Fibroblast of the aortic adventitia (primary cell): ENCODE measurements at regions not wholly inside any gene's neighbourhood (a gene's known extent, or its start where the extent isn't known, plus 50 kb on each side); places are given as distances from the start of the nearest gene placed in this dataset.
"Not testable (repeated sequence)": the region's sequence is repeated elsewhere in the genome, so short reads cannot be mapped to it uniquely, and the experiment has no call there.

Source experiments
- DNase-seq: peaks from one replicate; pipeline ENCODE4 v3.0.0-alpha.2; 2010; ENCODE audit warnings: low read depth
- H3K4me3 ChIP-seq: 2 replicates; pipeline ENCODE4 v1.5.1; 2011; ENCODE audit warnings: low read depth, mild to moderate bottlenecking, control low read depth, low read length, moderate library complexity
- TF ChIP-seq, protein P1 (sequence below): IDR thresholded peaks from 2 replicates; pipeline ENCODE4 v1.5.1; 2011; ENCODE audit warnings: mild to moderate bottlenecking, low read length, control low read depth, inconsistent platforms; ENCODE audit not compliant: insufficient read depth

DNA sequence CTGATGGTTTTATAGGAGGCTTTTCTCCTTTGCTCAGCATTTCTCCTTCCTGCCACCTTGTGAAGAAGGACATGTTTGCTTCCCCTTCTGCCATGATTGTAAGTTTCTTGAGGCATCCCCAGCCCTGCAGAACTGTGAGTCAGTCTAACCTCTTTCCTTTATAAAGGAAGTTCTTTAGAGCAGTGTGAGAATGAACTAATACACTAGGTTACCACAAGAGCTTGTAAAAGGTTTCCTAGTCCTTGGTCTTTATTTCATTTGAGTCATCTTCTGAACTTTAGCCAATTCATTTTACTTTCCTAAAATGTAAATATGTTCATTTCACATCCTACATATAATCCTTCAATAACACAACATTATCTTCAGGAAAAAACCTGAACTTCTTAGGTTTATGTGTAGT, 365.3 kb downstream of the HHIPL2 start:
- H3K4me3 ChIP-seq: no peak overlapping the region
- TF ChIP-seq, protein P1, sequence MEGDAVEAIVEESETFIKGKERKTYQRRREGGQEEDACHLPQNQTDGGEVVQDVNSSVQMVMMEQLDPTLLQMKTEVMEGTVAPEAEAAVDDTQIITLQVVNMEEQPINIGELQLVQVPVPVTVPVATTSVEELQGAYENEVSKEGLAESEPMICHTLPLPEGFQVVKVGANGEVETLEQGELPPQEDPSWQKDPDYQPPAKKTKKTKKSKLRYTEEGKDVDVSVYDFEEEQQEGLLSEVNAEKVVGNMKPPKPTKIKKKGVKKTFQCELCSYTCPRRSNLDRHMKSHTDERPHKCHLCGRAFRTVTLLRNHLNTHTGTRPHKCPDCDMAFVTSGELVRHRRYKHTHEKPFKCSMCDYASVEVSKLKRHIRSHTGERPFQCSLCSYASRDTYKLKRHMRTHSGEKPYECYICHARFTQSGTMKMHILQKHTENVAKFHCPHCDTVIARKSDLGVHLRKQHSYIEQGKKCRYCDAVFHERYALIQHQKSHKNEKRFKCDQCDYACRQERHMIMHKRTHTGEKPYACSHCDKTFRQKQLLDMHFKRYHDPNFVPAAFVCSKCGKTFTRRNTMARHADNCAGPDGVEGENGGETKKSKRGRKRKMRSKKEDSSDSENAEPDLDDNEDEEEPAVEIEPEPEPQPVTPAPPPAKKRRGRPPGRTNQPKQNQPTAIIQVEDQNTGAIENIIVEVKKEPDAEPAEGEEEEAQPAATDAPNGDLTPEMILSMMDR: no peak
- no peak for DNase-seq

GRCh38 chr1:222181191-222181590, 366.7 kb downstream of the HHIPL2 start:
- H3K4me3 ChIP-seq: no peak overlapping the region
- no peak for DNase-seq
- TF ChIP-seq, protein P1: no peak

DNA sequence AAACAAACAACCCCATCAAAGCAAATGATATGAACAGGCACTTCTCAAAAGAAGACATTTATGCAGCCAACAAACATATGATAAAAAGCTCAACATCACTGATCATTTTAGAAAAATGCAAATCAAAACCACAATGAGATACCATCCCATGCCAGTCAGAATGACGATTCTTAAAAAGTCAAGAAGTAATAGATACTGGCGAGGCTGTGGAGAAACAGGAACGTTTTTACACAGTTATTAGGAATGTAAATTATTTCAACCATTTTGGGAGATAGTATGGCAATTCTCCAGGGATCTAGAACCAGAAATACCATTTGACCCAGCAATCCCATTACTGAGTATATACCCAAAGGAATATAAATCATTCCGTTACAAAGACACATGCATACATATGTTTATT, 370.4 kb downstream of the HHIPL2 start:
- not testable (repeated sequence) for H3K4me3 ChIP-seq, DNase-seq

- DNase-seq: peak; percentile 72
- H3K4me3 ChIP-seq: no peak overlapping the region
- TF ChIP-seq, protein P1: peak; percentile 78
Observed at GRCh38 chr1:222171005-222171404, 376.9 kb downstream of the HHIPL2 start.

DNA sequence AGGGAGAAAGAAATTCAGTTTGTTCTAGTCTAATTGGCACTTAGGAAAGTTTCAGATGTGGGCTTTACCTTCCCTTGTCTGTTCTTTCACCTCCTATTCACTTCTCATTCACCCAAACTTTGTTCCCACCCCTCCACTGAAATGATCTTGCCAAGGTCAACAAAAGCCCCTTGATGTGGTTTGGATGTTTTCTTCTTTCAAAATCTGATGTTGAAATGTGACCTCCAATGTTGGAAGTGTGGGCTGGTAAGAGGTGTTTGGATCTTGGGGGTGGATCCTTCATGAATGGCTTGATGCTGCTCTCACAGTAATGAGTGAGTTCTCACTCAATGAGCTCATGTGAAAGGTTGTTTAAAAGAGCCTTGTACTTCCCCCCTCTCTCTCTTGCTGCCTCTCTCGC, 379.3 kb downstream of the HHIPL2 start:
- no peak overlapping the region for H3K4me3 ChIP-seq
- DNase-seq: no peak
- TF ChIP-seq, protein P1: no peak

DNA sequence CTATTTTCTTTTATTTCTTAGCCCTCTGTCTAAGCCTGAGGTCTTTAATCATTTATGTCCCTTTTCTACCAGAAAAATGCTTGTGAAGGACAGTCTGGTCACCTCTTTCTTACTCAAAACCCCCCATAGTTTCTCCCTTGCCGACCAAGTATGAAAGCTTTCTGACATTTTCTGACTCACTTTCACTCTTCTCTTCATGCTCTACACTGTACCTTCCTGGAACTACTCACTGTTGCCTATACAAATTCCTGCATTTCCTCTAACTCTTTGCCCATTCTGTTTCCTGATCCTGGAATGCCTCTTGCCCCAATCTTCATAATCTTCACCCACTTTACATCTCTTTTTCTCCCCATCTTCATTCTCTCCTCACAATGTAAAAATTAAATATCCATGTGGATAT, 380.0 kb downstream of the HHIPL2 start:
- no peak overlapping the region for H3K4me3 ChIP-seq
- DNase-seq: peak; percentile 21
- TF ChIP-seq, protein P1: no peak

- TF ChIP-seq, protein P1: peak; percentile 70
- no peak overlapping the region for H3K4me3 ChIP-seq
- DNase-seq: peak; percentile 72
Observed at GRCh38 chr1:222167111-222167510, 380.8 kb downstream of the HHIPL2 start.
